NCI-H82 treated with DMSO at 0.1 percent for 48 hours (cell line): ENCODE measurements at regions not wholly inside any gene's neighbourhood (a gene's known extent, or its start where the extent isn't known, plus 50 kb on each side); places are given as distances from the start of the nearest gene placed in this dataset.

Experiments
- DNase-seq: peaks from one replicate; lab custom pipeline; 2025; ENCODE audit not compliant: unreplicated experiment; lab: John Stamatoyannopoulos, UW

DNA sequence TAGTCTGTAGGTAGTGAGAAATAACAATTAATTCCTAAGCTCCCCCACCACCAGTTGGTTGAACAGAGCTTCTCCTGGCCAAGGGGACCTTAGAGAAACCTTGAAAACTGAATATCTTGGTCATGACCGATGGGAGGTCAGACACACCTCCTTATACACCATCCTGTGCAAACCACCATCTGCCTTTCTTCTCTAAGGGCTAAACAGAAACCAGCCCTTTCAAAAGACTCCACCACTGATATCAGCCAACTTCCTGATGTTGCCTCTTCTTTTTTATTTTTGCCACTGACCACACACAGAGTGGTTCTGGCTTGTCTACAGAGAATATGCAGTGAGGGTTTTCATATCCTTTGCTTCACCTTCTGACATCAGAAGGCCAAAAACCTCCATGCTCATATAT is 977.7 kb upstream of the SEL1L start:
- DNase-seq, result no peak

DNA sequence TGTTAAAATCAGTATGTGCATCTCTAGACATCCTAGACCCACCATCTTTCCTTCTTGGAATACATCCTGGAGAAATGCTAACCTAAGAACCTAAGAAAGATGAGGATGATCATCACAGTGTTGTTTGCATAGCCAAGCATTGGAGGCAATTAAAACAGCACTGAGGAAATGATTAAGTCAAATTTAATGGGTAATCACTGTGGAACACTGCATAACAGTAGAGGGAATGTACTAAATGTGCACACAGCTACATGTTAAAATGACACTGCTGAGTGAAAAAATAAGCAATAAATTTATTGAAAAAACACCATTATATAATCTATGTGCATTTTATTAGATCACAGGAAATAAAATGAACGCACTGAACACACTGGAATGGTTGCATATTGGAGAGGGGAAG is 987.1 kb upstream of the SEL1L start:
- DNase-seq, result no peak

- DNase-seq, result no peak
These were observed 987.5 kb upstream of the SEL1L start for GRCh38 chr14:82521191-82521590.

- no peak for DNase-seq
These were observed 994.4 kb upstream of the SEL1L start for GRCh38 chr14:82528016-82528415.

DNA sequence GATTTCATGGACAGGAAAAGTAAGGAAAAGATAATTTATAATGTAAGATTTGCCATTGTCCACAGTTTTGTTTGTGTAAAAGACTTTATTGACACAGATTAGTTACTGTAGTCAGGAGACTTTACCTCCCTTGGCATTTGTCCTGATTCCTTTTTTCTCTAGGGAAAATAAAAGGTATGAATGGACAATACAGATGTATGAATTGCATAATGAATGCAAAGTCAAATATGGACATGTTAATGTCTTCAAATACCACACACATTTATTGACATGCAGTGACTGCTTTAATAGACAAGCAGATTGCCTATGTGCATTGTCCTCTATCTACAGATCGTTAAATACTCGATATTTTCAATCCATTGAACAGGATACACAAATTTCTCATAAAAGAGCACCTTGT is 999.7 kb upstream of the SEL1L start:
- no peak for DNase-seq

DNA sequence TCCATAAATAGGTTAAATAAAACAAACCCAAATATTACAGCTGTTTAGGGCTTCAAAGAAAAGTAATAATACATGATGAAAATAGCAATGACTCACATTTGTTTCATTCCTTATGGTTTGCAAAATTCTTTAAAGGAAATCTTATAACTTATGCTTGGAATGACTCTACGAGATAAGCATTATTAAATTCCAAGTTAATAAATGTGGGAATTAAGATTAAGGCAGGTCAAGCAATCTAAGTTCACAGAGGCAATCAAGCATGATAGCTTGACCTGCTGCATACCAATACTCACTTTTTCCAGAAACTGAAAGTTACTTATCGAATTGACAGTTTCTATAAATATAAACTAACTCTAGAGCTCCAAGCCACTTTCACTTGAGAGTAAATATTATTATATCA is 1002.9 kb upstream of the SEL1L start:
- DNase-seq, result no peak

DNA sequence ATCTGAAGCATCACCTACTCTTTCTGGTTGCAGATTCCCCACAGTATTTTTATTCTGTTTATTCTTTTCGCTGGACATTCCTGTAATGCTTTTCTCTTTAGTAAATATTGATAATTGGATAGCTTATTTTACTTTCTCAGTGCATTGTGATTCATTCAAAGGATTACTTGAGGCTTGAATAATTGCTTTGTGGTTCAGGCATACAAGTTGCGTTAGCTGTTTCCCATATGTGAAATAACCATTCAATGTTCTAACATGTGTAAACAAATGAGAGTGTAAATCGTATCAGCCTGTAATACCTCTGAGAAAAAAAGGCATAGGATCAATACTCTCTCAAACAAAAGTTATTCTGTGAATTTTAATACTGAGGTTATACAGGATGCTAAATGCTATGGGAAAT is 1004.2 kb upstream of the SEL1L start:
- no peak for DNase-seq

DNA sequence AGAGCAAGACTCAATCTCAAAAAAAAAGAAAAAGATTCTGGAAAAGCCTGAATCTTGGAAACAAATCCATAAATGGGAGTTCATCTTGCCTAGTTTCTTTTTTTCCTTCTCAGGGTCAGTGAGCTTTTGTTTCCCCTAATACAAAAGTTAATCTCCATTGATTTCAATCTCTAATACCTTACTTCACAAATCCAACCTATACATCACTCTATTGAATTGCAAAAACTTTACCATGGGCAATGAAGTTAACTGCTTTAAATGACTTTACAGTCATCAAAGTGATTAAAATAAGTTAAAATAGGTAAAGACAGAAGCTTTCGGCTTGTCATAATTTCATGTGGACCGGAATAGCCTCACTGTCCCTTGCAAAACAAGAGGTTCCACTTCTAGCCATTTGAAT is 1012.7 kb upstream of the SEL1L start:
- DNase-seq, result no peak

- DNase-seq, result no peak
These were observed 1015.8 kb upstream of the SEL1L start for GRCh38 chr14:82549306-82549990.

- peak; percentile 61 for DNase-seq
These were observed 1029.2 kb upstream of the SEL1L start for GRCh38 chr14:82562881-82563280.

GRCh38 chr14:82565825-82566224 is 1032.2 kb upstream of the SEL1L start:
- no peak for DNase-seq

DNA sequence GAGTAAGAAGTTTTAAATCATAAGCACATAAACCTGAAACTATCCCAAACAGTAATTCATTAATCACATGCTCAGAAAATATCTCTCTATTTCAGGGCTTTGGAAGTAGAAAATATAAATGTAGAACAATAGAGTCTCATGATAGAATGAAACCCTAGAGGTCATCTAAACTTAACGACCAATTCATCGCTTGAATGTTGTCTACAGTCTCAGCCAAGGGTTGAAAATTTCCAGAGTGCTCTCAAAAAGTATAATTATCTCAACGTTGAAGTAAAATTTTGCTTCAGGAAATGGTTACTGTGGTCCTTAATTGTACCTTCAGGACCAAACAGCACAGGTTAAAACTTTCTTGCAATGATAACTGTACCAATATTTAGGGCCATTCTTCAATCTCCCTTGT is 1053.6 kb upstream of the SEL1L start:
- no peak for DNase-seq

DNA sequence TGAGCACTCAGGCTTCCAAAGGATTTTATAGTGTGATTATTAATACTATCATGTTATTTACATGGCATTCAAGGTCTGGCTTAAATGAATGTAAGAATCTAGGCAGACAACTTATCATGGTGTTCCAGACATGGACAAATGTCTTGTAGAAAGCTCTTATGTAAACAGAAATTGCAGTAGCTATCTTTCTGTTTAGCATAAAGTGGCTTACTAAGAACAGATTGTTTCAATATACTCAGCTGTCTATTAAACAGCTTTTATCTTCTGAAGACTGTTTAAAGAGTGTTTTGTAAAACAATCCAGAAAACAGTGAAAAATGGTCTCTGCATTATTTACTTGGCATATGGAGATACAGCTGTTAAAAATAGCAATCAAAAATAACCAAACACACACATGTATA is 1061.8 kb upstream of the SEL1L start:
- DNase-seq, result no peak

DNA sequence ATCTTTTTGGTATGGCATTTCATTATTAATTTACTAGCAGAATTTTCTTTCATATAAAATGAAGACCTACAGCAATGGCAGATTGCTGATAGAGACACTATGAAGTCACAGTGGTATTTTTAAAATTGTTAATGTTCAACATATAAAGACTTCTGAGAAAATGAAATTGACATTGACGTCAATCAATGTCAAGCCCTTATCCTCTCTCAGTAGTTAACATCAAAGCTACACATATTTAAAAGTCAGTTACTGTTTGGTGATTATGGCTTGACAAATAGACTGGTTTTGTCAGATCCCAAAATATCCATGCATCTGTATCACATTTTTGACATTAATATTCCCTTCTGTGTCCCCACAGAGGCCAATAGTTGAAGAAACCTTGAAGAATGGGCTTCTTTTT is 1069.1 kb upstream of the SEL1L start:
- no peak for DNase-seq

- no peak for DNase-seq
These were observed 1071.2 kb upstream of the SEL1L start for GRCh38 chr14:82604819-82605218.

DNA sequence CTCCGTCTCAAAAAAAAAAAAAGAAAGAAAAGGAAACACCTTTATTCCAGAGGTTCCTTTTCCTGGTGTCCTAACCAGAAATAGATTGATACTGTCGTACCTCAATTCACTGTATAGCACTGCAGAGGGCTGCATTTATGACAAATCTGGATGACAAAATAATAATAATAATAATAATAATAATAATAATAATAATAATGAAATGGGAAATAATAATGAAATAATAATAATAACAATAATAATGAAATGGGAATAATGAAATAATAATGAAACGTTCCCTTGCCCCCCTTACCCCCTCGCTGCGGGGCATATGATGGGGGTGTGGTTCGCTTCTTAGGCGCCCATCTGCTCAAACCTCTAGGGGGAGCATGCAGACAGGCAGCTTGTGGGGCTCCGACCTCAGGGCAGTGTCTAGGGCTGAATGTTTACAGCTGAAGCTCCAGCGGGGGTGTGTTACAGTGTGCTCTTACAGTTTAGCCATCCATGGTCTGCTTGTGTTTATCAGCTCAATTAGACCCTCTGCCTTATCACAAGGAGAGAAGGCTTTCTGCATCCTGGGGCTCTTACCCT is 1088.3 kb upstream of the SEL1L start:
- no peak for DNase-seq

DNA sequence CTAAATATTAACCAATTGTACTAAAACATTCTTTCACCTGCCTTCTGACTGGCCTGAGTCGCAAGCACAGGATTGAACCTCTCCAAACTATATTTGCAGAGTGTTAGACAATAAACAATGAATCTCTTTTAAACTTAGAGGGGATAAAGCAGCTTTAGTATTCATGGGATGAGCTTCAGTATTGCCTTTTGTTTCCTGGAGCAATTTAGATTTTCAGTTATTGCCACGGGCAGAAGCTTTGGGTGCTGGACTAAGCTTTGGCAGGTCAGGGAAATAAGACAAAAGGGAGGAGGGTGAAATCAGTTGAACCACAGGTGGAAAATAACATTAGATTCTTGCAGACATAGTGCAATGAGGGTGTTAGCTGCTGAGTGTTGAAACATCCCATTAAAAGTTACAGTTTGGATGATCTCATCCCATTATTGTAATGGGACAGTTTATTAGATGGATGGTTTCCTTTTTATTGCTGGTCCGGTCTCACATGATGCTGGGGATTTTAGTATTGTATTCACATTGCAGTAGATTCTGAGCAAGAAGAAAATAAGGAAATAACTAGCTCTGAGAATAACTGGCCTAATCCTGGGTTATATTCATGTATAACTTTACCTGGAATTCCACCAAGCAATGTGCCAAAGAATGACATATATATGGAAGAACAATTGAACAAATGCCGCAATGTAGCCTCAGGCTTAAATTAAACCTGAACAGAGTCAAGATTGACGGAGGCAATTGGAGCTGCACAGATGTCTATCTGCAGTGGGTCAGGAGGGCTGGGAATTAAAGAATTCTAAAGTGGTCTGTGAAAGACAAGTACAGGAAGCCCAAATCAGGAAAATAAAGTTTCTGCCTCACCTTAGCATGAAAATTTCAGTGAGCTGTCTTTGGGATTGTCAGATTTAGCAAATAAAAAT is 1092.8 kb upstream of the SEL1L start:
- DNase-seq, result no peak

GRCh38 chr14:82635915-82636314 is 1102.3 kb upstream of the SEL1L start:
- no peak for DNase-seq

DNA sequence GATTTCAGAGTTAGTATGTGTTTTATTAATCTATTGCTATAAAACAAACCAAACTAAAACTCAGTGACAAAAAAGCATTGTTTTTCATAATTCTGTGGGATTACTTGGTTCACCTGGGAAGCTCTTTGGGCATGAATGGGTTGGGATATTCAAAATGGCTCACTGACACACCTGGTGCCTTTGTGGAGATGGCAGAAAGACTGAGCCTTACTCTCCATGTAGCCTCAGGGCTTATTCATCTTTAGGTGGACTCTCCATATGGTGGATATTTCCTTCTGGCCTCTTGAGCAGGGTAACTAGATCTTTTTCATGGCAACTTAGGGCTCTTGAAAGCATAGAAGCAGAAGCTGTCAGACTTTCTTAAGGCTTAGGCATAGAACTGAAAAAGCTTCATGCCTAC is 1102.8 kb upstream of the SEL1L start:
- DNase-seq, result no peak

GRCh38 chr14:82641050-82641540 is 1107.4 kb upstream of the SEL1L start:
- no peak for DNase-seq

DNA sequence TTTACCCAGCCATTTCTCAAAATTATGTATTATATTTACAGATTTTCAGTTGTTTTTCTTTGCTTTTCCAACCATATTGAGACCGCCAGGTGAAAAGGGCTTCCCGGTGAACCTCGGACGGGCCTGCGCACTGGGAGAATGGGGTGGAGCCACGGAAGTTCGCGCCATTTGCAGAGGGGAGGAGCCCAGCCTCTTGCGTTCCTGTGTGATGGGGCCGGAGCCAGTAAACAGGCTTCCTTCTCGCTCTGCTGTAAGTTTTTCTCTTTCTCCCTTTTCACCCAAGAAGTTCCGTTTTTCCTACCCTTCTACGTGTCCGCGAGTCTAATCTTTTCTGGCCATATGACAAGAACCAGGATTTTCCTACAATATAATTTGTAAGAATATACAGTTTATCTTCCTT is 1108.8 kb upstream of the SEL1L start:
- no peak for DNase-seq
